Heart right ventricle (tissue), 16 donors: ENCODE measurements at regions not wholly inside any gene's neighbourhood (a gene's known extent, or its start where the extent isn't known, plus 50 kb on each side); places are given as distances from the start of the nearest gene placed in this dataset.

Experiments
- ATAC-seq, 8 donors: fragments of 200-7000 bp; cut with Tn5 transposase; one replicate each; pipeline ENCODE4 v1.9.1; 2020; ENCODE audit warnings: mild to moderate bottlenecking in 8 of 8, moderate library complexity in 8 of 8, moderate number of reproducible peaks in 1 of 8
- DNase-seq, 2 donors: peaks; one replicate each; pipeline ENCODE4 v3.0.0-alpha.2; 2020
- H3K27ac ChIP-seq, 10 donors: fragments of 200-600 bp; sonication (generic) in 2 of 10; one replicate each; pipeline versions ENCODE4 v1.5.0 to v1.8.0; 2020 to 2022; ENCODE audit warnings: mild to moderate bottlenecking in 3 of 10
- H3K27me3 ChIP-seq, 7 donors: fragments of 200-600 bp; one replicate each; pipeline ENCODE4 v1.8.0; 2021 to 2022; ENCODE audit warnings: mild to moderate bottlenecking in 2 of 7
- H3K36me3 ChIP-seq, 9 donors: fragments of 200-600 bp; sonication (generic) in 1 of 9; one replicate each; pipeline versions ENCODE4 v1.5.0 to v1.8.0; 2020 to 2022; ENCODE audit warnings: mild to moderate bottlenecking in 2 of 9
- H3K4me1 ChIP-seq, 9 donors: fragments of 200-600 bp; sonication (generic) in 1 of 9; one replicate each; pipeline versions ENCODE4 v1.5.0 to v1.8.0; 2020 to 2022; ENCODE audit warnings: mild to moderate bottlenecking in 4 of 9
- H3K4me3 ChIP-seq, 10 donors: fragments of 200-600 bp; sonication (generic) in 2 of 10; one replicate each; pipeline versions ENCODE4 v1.5.0 to v1.8.0; 2020 to 2022; ENCODE audit warnings: mild to moderate bottlenecking in 7 of 10, moderate library complexity in 2 of 10
- H3K9me3 ChIP-seq, 11 donors: fragments of 200-600 bp in 10 of 11; sonication (generic) in 2 of 11; one replicate each; pipeline versions ENCODE4 v1.5.0 to v1.8.0; 2013 to 2022; ENCODE audit warnings: mild to moderate bottlenecking in 2 of 11, control low read depth in 1 of 11, moderate library complexity in 1 of 11
- CTCF ChIP-seq, 9 donors: fragments of 200-600 bp; sonication (generic) in 2 of 9; IDR thresholded peaks; one replicate each; pipeline versions ENCODE4 v1.5.0 to v1.8.0; 2021 to 2022; ENCODE audit warnings: antibody characterized with exemption in 9 of 9, mild to moderate bottlenecking in 5 of 9, moderate library complexity in 1 of 9
- WGBS, 2 donors: extraction: QIAGEN DNeasy Blood & Tissue Kit; methylation state at CpG; one replicate each; pipeline ENCODE4 v1.1.7; 2013; ENCODE audit warnings: inconsistent platforms in 1 of 2; 5-methylcytosine and 5-hydroxymethylcytosine counted together
- intact Hi-C, 10 donors: fragments of 100-400 bp; cut with DNase I; formaldehyde crosslinking; loops; one replicate each; pipeline versions ENCODE4 v1.11.1 to v1.14.2; 2022
- donor health status: Arrhythmogenic right ventricular cardiomyopathy.
- donor health status: ischemic (EF 13 %, LVEDD 7.1; RV severe dilation, severe dysfunction).
- donor health status: healthy with polysubstance abuse.
- donor health status: DM: no; HTN: yes; CAD: no.
- donor health status: DM: no; HTN: no; CAD: no.
- donor health status: ischemic (EF 25% LVEDD 6.9; RV normal size, moderate dysfunction).
- donor health status: ischemic (EF 25% LVEDD 5.7; RV mildly dilated, moderate dysfunction).
- donor health status: healthy.
- donor health status: DM: yes; HTN: yes; CAD: no.
- donor health status: Ischemic cardiomyopathy.
- donor health status: ischemic (EF 35%, LVEDD 5.7; RV mildly dilated, moderate dysfunction).
- donor health status: nonischemic (EF 11% LVEDD 7.7; RV severe dilation, severe dysfunction).
- donor health status: DM: yes; HTN: yes; CAD: no.
- donor health status: PGD.
- donor health status: ischemic (EF 29% LVEDD 5.4; RV normal size, mild dysfunction).
- donor health status: nonischemic (EF 23%, LVEDD 6.1; RV moderate dilation, normal function).

GRCh38 chr22:48692734-48693376 lies 1134.8 kb downstream of the BRD1 start:
- no peaks in the 10 kb centered on the region for H3K4me1 ChIP-seq
- H3K9me3 ChIP-seq: no peaks in the 10 kb centered on the region
- intact Hi-C loops: no loop called here
- no peak overlapping the region for H3K27ac ChIP-seq
- DNase-seq (no peak), ATAC-seq (no peak)
- 61 to 71% methylated on average over 31 of the region's 31 CpGs for WGBS, 2 donors
- TF ChIP-seq CTCF (IDR thresholded peaks at IDR 0.05): no peak
- no peak overlapping the region for H3K4me3 ChIP-seq
- peaks cover 0 to 9% (median 0%) of the 10 kb centered on the region in 7 donors for H3K27me3 ChIP-seq
- H3K36me3 ChIP-seq: no peaks in the 10 kb centered on the region

- no peaks in the 10 kb centered on the region for H3K9me3 ChIP-seq
- no peaks in the 10 kb centered on the region for H3K4me1 ChIP-seq
- no peak for TF ChIP-seq CTCF (IDR thresholded peaks at IDR 0.05)
- no peak overlapping the region for H3K27ac ChIP-seq
- 90% methylated on average over 21 of the region's 21 CpGs for WGBS, 2 donors
- H3K27me3 ChIP-seq: peaks cover 0 to 8% (median 0%) of the 10 kb centered on the region in 7 donors
- ATAC-seq (no peak), DNase-seq (no peak)
- intact Hi-C loops: no loop called here
- H3K36me3 ChIP-seq: no peaks in the 10 kb centered on the region
- no peak overlapping the region for H3K4me3 ChIP-seq
These were observed 1136.2 kb downstream of the BRD1 start for GRCh38 chr22:48691431-48691851.

- H3K27me3 ChIP-seq: peaks cover 0 to 10% (median 0%) of the 10 kb centered on the region in 7 donors
- H3K36me3 ChIP-seq: no peaks in the 10 kb centered on the region
- WGBS, 2 donors: 72 to 80% methylated on average over 24 of the region's 24 CpGs
- H3K4me3 ChIP-seq: no peak overlapping the region
- H3K27ac ChIP-seq: no peak overlapping the region
- no peak for TF ChIP-seq CTCF (IDR thresholded peaks at IDR 0.05)
- intact Hi-C loops: no loop called here
- no peaks in the 10 kb centered on the region for H3K4me1 ChIP-seq
- DNase-seq (no peak), ATAC-seq (no peak)
- H3K9me3 ChIP-seq: no peaks in the 10 kb centered on the region
These were observed 1136.9 kb downstream of the BRD1 start for GRCh38 chr22:48690583-48691317.

DNA sequence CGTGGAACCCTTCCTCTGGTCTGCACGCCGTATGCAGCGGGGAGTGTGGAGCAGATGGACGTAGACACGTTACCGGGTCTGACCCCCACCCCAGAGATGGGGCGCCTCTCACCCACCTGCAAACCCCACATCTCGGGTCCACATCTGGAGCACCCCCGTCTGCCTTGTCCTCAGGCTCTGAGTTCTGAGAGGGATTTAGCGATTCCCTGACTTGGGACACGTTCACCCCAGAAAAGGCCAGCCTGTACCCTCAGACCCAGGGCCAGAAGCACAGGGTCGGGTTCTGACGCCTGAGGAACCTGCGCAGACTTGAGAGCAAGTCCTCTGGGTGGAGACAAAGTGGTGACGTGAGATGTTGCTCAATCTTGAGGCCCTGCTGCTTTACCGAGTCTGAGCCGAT lies 1138.5 kb downstream of the BRD1 start:
- Histone ChIP-seq H3K27me3 (peaks cover 0 to 9% (median 0%) of the 10 kb centered on the region in 7 donors), H3K27ac (no peak overlapping the region), H3K36me3 (no peaks in the 10 kb centered on the region), H3K4me3 (no peak overlapping the region), H3K4me1 (no peaks in the 10 kb centered on the region), H3K9me3 (no peaks in the 10 kb centered on the region)
- DNase-seq (no peak), ATAC-seq (no peak)
- intact Hi-C loops: no loop called here
- 82 to 86% methylated on average over 18 of the region's 18 CpGs for WGBS, 2 donors
- no peak for TF ChIP-seq CTCF (IDR thresholded peaks at IDR 0.05)
